22Rv1 (cell line): ENCODE measurements at regions not wholly inside any gene's neighbourhood (a gene's known extent, or its start where the extent isn't known, plus 50 kb on each side); places are given as distances from the start of the nearest gene placed in this dataset.

Source experiments
- ZFX ChIP-seq: fragments of 450-650 bp; IDR thresholded peaks from 2 replicates; pipeline ENCODE4 v1.6.1; 2017; ENCODE audit warnings: antibody characterized with exemption, borderline replicate concordance
- TF ChIP-seq, protein P1 (sequence below): fragments of 450-650 bp; IDR thresholded peaks from 2 replicates; pipeline ENCODE4 v1.5.1; 2017; ENCODE audit warnings: mild to moderate bottlenecking

DNA sequence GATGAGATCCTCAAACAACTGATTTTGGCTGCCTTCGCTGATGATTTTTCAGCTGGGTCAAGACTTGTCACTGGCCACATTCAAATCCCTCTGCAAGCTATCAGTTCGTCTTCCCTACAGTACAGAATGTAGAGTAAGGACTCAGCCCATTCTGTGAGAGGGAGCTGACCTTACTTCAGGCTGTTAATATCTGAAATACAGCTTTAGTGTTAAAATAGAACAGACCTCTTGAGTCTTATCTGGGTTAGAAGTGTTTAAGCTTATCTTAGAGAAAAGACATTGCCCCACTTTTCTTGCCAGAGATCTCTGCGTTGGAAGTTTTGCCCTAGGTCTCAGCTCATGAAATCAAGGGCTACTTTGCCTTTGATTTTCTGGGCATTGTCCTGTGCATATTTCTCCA, 383.4 kb upstream of the LARGE1 start:
- TF ChIP-seq, protein P1, sequence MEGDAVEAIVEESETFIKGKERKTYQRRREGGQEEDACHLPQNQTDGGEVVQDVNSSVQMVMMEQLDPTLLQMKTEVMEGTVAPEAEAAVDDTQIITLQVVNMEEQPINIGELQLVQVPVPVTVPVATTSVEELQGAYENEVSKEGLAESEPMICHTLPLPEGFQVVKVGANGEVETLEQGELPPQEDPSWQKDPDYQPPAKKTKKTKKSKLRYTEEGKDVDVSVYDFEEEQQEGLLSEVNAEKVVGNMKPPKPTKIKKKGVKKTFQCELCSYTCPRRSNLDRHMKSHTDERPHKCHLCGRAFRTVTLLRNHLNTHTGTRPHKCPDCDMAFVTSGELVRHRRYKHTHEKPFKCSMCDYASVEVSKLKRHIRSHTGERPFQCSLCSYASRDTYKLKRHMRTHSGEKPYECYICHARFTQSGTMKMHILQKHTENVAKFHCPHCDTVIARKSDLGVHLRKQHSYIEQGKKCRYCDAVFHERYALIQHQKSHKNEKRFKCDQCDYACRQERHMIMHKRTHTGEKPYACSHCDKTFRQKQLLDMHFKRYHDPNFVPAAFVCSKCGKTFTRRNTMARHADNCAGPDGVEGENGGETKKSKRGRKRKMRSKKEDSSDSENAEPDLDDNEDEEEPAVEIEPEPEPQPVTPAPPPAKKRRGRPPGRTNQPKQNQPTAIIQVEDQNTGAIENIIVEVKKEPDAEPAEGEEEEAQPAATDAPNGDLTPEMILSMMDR = no peak
- no peak for TF ChIP-seq ZFX
